Neuronal stem cell (in vitro differentiated cells): ENCODE measurements at regions not wholly inside any gene's neighbourhood (a gene's known extent, or its start where the extent isn't known, plus 50 kb on each side); places are given as distances from the start of the nearest gene placed in this dataset.

Experiments used
- DNase-seq: peaks from one replicate; pipeline ENCODE4 v3.0.0-alpha.2; 2013; ENCODE audit warnings: low spot score
- H2AFZ ChIP-seq: one replicate; pipeline ENCODE4 v1.6.1; 2013; ENCODE audit warnings: mild to moderate bottlenecking, low read length, inconsistent platforms
- H2AK5ac ChIP-seq: 2 replicates; pipeline ENCODE4 v1.6.1; 2013; ENCODE audit warnings: low read depth, mild to moderate bottlenecking, inconsistent platforms, low read length, moderate library complexity, mixed read lengths
- H2BK120ac ChIP-seq: 2 replicates; pipeline ENCODE4 v1.6.1; 2013; ENCODE audit warnings: low read depth, mild to moderate bottlenecking, inconsistent platforms, low read length, moderate library complexity, mixed read lengths
- H2BK12ac ChIP-seq: one replicate; pipeline ENCODE4 v1.6.1; 2013; ENCODE audit warnings: low read length, inconsistent platforms
- H2BK15ac ChIP-seq: 2 replicates; pipeline ENCODE4 v1.6.1; 2013; ENCODE audit warnings: mild to moderate bottlenecking, low read length, inconsistent platforms, mixed read lengths
- H2BK5ac ChIP-seq: one replicate; pipeline ENCODE4 v1.6.1; 2013; ENCODE audit warnings: inconsistent platforms, mild to moderate bottlenecking, low read length, moderate library complexity
- H3K14ac ChIP-seq: one replicate; pipeline ENCODE4 v1.6.1; 2013; ENCODE audit warnings: low read length, inconsistent platforms
- H3K18ac ChIP-seq: 2 replicates; pipeline ENCODE4 v1.6.1; 2013; ENCODE audit warnings: low read length, inconsistent platforms
- H3K23ac ChIP-seq: 2 replicates; pipeline ENCODE4 v1.6.1; 2013; ENCODE audit warnings: low read depth, mild to moderate bottlenecking, mixed read lengths, low read length, inconsistent platforms; ENCODE audit not compliant: poor library complexity
- H3K27ac ChIP-seq: replicated peaks from 3 replicates; pipeline ENCODE4 v1.5.1; 2013; ENCODE audit warnings: low read length, inconsistent platforms
- H3K27me3 ChIP-seq, 3 experiments: 2 replicates each; pipeline ENCODE4 v1.6.1; 2013; ENCODE audit warnings: low read length in 3 of 3, mild to moderate bottlenecking in 2 of 3, inconsistent platforms in 1 of 3, low read depth in 1 of 3, mixed read lengths in 1 of 3, moderate library complexity in 1 of 3; ENCODE audit not compliant: control insufficient read depth in 3 of 3, insufficient read depth in 3 of 3
- H3K36me3 ChIP-seq, 2 donors: replicated peaks in 1 of 2; 2 replicates each; pipeline ENCODE4 v1.6.1; 2013; ENCODE audit warnings: low read length in 2 of 2; ENCODE audit not compliant: control insufficient read depth in 2 of 2, insufficient read depth in 2 of 2
- H3K4ac ChIP-seq: 2 replicates; pipeline ENCODE4 v1.6.1; 2013; ENCODE audit warnings: inconsistent platforms, mild to moderate bottlenecking, low read length, moderate library complexity
- H3K4me1 ChIP-seq, 2 donors: 1 replicate in 1 of 2; 2 replicates in 1 of 2; pipeline ENCODE4 v1.6.1; 2013; ENCODE audit warnings: low read length in 2 of 2, low read depth in 1 of 2; ENCODE audit not compliant: control insufficient read depth in 2 of 2, insufficient read depth in 1 of 2
- H3K4me2 ChIP-seq: one replicate; pipeline ENCODE4 v1.6.1; 2013; ENCODE audit warnings: mild to moderate bottlenecking, low read length, inconsistent platforms; ENCODE audit not compliant: insufficient read depth, poor library complexity, severe bottlenecking
- H3K4me3 ChIP-seq, 2 donors: 2 replicates each; pipeline ENCODE4 v1.5.1; 2013; ENCODE audit warnings: low read length in 2 of 2, mild to moderate bottlenecking in 2 of 2, inconsistent platforms in 1 of 2, moderate library complexity in 1 of 2
- H3K79me1 ChIP-seq: one replicate; pipeline ENCODE4 v1.6.1; 2013; ENCODE audit warnings: low read depth, mild to moderate bottlenecking, inconsistent platforms, low read length, moderate library complexity
- H3K9ac ChIP-seq: one replicate; pipeline ENCODE4 v1.6.1; 2013; ENCODE audit warnings: mild to moderate bottlenecking, low read depth, low read length, inconsistent platforms; ENCODE audit not compliant: poor library complexity
- H3K9me3 ChIP-seq, 2 donors: replicated peaks in 1 of 2; 2 replicates each; pipeline versions ENCODE3 to v1.6.1; 2013; ENCODE audit warnings: low read length in 2 of 2, mild to moderate bottlenecking in 2 of 2, inconsistent platforms in 1 of 2, low read depth in 1 of 2, mixed read lengths in 1 of 2, moderate library complexity in 1 of 2; ENCODE audit not compliant: control insufficient read depth in 2 of 2, insufficient read depth in 1 of 2
- H4K8ac ChIP-seq: one replicate; pipeline ENCODE4 v1.6.1; 2013; ENCODE audit warnings: low read depth, mild to moderate bottlenecking, inconsistent platforms, low read length, moderate library complexity
- H4K91ac ChIP-seq: one replicate; pipeline ENCODE4 v1.6.1; 2013; ENCODE audit warnings: low read length, low read depth, mild to moderate bottlenecking, inconsistent platforms; ENCODE audit not compliant: poor library complexity
- WGBS, 2 donors: extraction: QIAGEN DNeasy Blood & Tissue Kit; methylation state at CpG; one replicate each; pipeline ENCODE4 v1.1.7; 2013; ENCODE audit warnings: missing lambda C conversion rate in 2 of 2, mixed read lengths in 1 of 2; ENCODE audit not compliant: insufficient read length in 2 of 2, insufficient replicate concordance in 1 of 2; ENCODE audit errors: extremely low coverage in 2 of 2; 5-methylcytosine and 5-hydroxymethylcytosine counted together

- Histone ChIP-seq H3K79me1 (no peaks in the 10 kb centered on the region), H3K4me2 (no peak overlapping the region), H4K8ac (no peak overlapping the region), H3K9ac (no peak overlapping the region), H2AK5ac (no peak overlapping the region), H2BK5ac (no peak overlapping the region), H3K4ac (no peak overlapping the region), H4K91ac (no peak overlapping the region), H3K23ac (no peak overlapping the region), H2BK120ac (no peak overlapping the region), H2BK12ac (no peak overlapping the region), H3K36me3 (no peaks in the 10 kb centered on the region), H3K27ac (no peak overlapping the region), H3K14ac (no peak overlapping the region), H3K4me3 (no peak overlapping the region), H2BK15ac (no peak overlapping the region), H3K4me1 (peaks cover 3 to 15% of the 10 kb centered on the region in 2 donors), H3K27me3 (no peaks in the 10 kb centered on the region), H2AFZ (no peak overlapping the region), H3K18ac (peak overlapping the region; percentile 32), H3K9me3 (peaks cover under 1% of the 10 kb centered on the region in 2 donors)
- DNase-seq: no peak
- no CpG with 5 or more reads among the region's 4 CpGs for WGBS, 2 donors
These were observed 172.7 kb upstream of the ZP4 start for GRCh38 chr1:238063454-238063853.

- no peak overlapping the region for H3K4me2 ChIP-seq
- H4K91ac ChIP-seq: no peak overlapping the region
- H2BK15ac ChIP-seq: no peak overlapping the region
- H3K36me3 ChIP-seq: no peaks in the 10 kb centered on the region
- no peak overlapping the region for H3K18ac ChIP-seq
- no peak for DNase-seq
- H4K8ac ChIP-seq: no peak overlapping the region
- peaks cover 2 to 10% of the 10 kb centered on the region in 2 donors for H3K9me3 ChIP-seq
- no peaks in the 10 kb centered on the region for H3K79me1 ChIP-seq
- H2AFZ ChIP-seq: peak overlapping the region; percentile 64
- no peak overlapping the region for H2BK5ac ChIP-seq
- no peak overlapping the region for H2BK12ac ChIP-seq
- H3K4me1 ChIP-seq: peaks cover 3 to 15% of the 10 kb centered on the region in 2 donors
- no peak overlapping the region for H3K23ac ChIP-seq
- no CpG with 5 or more reads among the region's 3 CpGs for WGBS, 2 donors
- H3K27me3 ChIP-seq: no peaks in the 10 kb centered on the region
- H2BK120ac ChIP-seq: no peak overlapping the region
- no peak overlapping the region for H3K14ac ChIP-seq
- no peak overlapping the region for H2AK5ac ChIP-seq
- no peak overlapping the region for H3K4me3 ChIP-seq
- H3K27ac ChIP-seq: no peak overlapping the region
- H3K4ac ChIP-seq: no peak overlapping the region
- no peak overlapping the region for H3K9ac ChIP-seq
These were observed 171.4 kb upstream of the ZP4 start for GRCh38 chr1:238061967-238062613.

DNA sequence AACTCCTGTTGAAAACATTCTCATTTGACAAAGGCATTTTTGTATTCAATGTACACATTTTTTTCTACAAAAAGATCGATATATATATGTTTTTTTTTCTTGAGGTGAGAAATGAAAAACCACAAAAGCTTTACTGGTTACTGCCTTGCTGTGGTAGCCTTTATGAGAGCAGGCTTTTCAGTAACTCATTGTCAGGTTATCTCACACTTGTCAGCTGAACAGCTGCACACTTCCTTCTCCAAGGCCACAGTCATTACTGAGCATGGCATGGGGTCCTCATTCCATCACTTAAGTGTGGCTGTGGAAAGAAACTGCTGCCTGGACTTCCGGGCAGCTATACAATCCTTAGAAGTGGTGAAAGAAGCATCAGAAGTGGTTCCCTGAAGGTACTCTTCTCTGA lies 169.3 kb upstream of the ZP4 start:
- no peak overlapping the region for H3K27ac ChIP-seq
- H3K4ac ChIP-seq: no peak overlapping the region
- no peak overlapping the region for H2BK15ac ChIP-seq
- no peaks in the 10 kb centered on the region for H3K36me3 ChIP-seq
- no peak overlapping the region for H3K23ac ChIP-seq
- no peak overlapping the region for H3K4me2 ChIP-seq
- no peak overlapping the region for H4K91ac ChIP-seq
- H3K18ac ChIP-seq: no peak overlapping the region
- no peak overlapping the region for H2BK12ac ChIP-seq
- H3K4me1 ChIP-seq: peaks cover 3 to 15% of the 10 kb centered on the region in 2 donors
- H2BK120ac ChIP-seq: no peak overlapping the region
- H3K9me3 ChIP-seq: peaks cover 2 to 10% of the 10 kb centered on the region in 2 donors
- H4K8ac ChIP-seq: no peak overlapping the region
- peak overlapping the region; percentile 67 for H2AFZ ChIP-seq
- H3K9ac ChIP-seq: no peak overlapping the region
- no peaks in the 10 kb centered on the region for H3K79me1 ChIP-seq
- H2BK5ac ChIP-seq: no peak overlapping the region
- no peak overlapping the region for H3K14ac ChIP-seq
- DNase-seq: no peak
- H2AK5ac ChIP-seq: no peak overlapping the region
- no peak overlapping the region for H3K4me3 ChIP-seq
- WGBS, 2 donors: no CpG with 5 or more reads among the region's 2 CpGs
- H3K27me3 ChIP-seq: no peaks in the 10 kb centered on the region

GRCh38 chr1:238052496-238053266 lies 162.0 kb upstream of the ZP4 start:
- Histone ChIP-seq H3K4me1 (no peaks in the 10 kb centered on the region), H3K18ac (no peak overlapping the region), H3K14ac (no peak overlapping the region), H3K27ac (no peak overlapping the region), H2AK5ac (no peak overlapping the region), H4K8ac (no peak overlapping the region), H2BK120ac (no peak overlapping the region), H2BK15ac (no peak overlapping the region), H2BK5ac (no peak overlapping the region), H4K91ac (no peak overlapping the region), H3K4me3 (no peak overlapping the region), H2BK12ac (no peak overlapping the region), H3K4ac (no peak overlapping the region), H3K9me3 (peaks cover 0 to 2% of the 10 kb centered on the region in 2 donors), H3K9ac (no peak overlapping the region), H3K79me1 (no peaks in the 10 kb centered on the region), H2AFZ (no peak overlapping the region), H3K4me2 (no peak overlapping the region), H3K23ac (no peak overlapping the region), H3K27me3 (no peaks in the 10 kb centered on the region), H3K36me3 (no peaks in the 10 kb centered on the region)
- WGBS, 2 donors: no CpG with 5 or more reads among the region's 4 CpGs
- DNase-seq: no peak
